Glutamatergic neuron (in vitro differentiated cells): ENCODE measurements at regions not wholly inside any gene's neighbourhood (a gene's known extent, or its start where the extent isn't known, plus 50 kb on each side); places are given as distances from the start of the nearest gene placed in this dataset.

ENCODE experiments used
- DNase-seq: peaks from one replicate; pipeline ENCODE4 v3.0.0; 2022
- H3K27ac Mint-ChIP-seq: one replicate; pipeline ENCODE4 v1.8.0; 2020; ENCODE audit warnings: mild to moderate bottlenecking, mixed read lengths, inconsistent platforms; ENCODE audit not compliant: unreplicated experiment
- H3K27me3 Mint-ChIP-seq: one replicate; pipeline ENCODE4 v1.8.0; 2020; ENCODE audit warnings: mild to moderate bottlenecking, moderate library complexity, mixed read lengths, inconsistent platforms; ENCODE audit not compliant: unreplicated experiment
- H3K36me3 Mint-ChIP-seq: one replicate; pipeline ENCODE4 v1.8.0; 2020; ENCODE audit warnings: mild to moderate bottlenecking, mixed read lengths, inconsistent platforms; ENCODE audit not compliant: unreplicated experiment
- H3K4me1 Mint-ChIP-seq: one replicate; pipeline ENCODE4 v1.8.0; 2020; ENCODE audit warnings: mild to moderate bottlenecking, low read depth, mixed read lengths, inconsistent platforms; ENCODE audit not compliant: unreplicated experiment
- H3K4me3 Mint-ChIP-seq: one replicate; pipeline ENCODE4 v1.8.0; 2020; ENCODE audit warnings: mild to moderate bottlenecking, mixed read lengths, inconsistent platforms; ENCODE audit not compliant: unreplicated experiment
- H3K9me3 Mint-ChIP-seq: one replicate; pipeline ENCODE4 v1.8.0; 2020; ENCODE audit warnings: mild to moderate bottlenecking, moderate library complexity, mixed read lengths, inconsistent platforms; ENCODE audit not compliant: unreplicated experiment
- CTCF ChIP-seq: fragments of 200-600 bp; sonication (generic); IDR thresholded peaks from one replicate; pipeline ENCODE4 v1.5.0; 2021; ENCODE audit not compliant: partially characterized antibody, unreplicated experiment

DNA sequence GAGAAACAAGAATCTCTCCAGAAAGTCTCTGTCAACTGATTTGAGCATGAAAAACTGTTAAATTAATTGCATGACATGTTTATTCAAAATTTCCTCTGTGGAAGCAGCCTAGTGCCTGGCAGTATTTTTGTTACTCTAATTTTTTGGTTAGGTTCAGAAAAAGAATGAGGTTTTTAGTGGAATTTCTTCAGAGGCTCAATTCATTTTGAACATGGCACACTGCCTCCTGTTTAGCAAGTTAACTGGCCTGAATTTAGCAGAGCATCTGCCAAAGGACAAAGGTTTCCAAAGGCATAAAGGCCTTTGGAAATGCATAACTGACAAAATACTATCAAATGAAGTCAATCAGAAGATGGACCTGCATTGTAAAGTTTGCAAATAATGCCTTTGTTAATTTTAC, 1326.5 kb downstream of the PLA2G4A start:
- Mint-ChIP-seq H3K4me3 (no peak overlapping the region), H3K9me3 (peaks cover 3% of the 10 kb centered on the region), H3K4me1 (peaks cover 28% of the 10 kb centered on the region), H3K36me3 (no peaks in the 10 kb centered on the region), H3K27ac (peak overlapping the region; percentile 86), H3K27me3 (no peaks in the 10 kb centered on the region)
- no peak for TF ChIP-seq CTCF
- no peak for DNase-seq

GRCh38 chr1:188164459-188164858, 1335.7 kb downstream of the PLA2G4A start:
- H3K27me3 Mint-ChIP-seq = no peaks in the 10 kb centered on the region

GRCh38 chr1:188166654-188167053, 1337.9 kb downstream of the PLA2G4A start:
- H3K36me3 Mint-ChIP-seq = no peaks in the 10 kb centered on the region
- H3K4me3 Mint-ChIP-seq = no peak overlapping the region
- H3K9me3 Mint-ChIP-seq = no peaks in the 10 kb centered on the region
- TF ChIP-seq CTCF = no peak
- H3K4me1 Mint-ChIP-seq = peaks cover 13% of the 10 kb centered on the region
- no peaks in the 10 kb centered on the region for H3K27me3 Mint-ChIP-seq
- H3K27ac Mint-ChIP-seq = no peak overlapping the region
- no peak for DNase-seq

More at GRCh38 chr1:188164459-188164858, 1335.7 kb downstream of the PLA2G4A start:
- peaks cover 16% of the 10 kb centered on the region for H3K4me1 Mint-ChIP-seq
- no peak for TF ChIP-seq CTCF
- H3K4me3 Mint-ChIP-seq = no peak overlapping the region
- H3K9me3 Mint-ChIP-seq = no peaks in the 10 kb centered on the region
- H3K27ac Mint-ChIP-seq = no peak overlapping the region
- DNase-seq = no peak
- H3K36me3 Mint-ChIP-seq = no peaks in the 10 kb centered on the region

DNA sequence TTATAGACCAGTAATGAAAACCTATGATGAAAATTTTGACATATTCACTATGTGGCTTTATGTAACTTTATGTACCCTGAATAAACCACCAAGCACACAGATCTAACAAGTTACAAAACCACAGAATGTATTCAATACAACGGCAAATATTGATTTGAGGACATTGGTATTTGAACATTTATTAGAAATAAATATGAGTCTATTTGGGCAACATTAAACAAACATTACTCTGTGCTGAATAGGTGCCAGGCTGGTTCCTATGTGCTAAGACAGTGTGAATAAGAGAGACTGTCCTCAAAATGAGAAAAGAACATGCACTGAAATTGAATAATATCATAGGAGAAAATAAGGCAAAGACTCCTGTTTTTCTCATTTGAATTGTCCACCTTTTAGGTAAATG, 1341.2 kb downstream of the PLA2G4A start:
- H3K27me3 Mint-ChIP-seq = no peaks in the 10 kb centered on the region
- no peaks in the 10 kb centered on the region for H3K9me3 Mint-ChIP-seq
- TF ChIP-seq CTCF = no peak
- no peak overlapping the region for H3K4me3 Mint-ChIP-seq
- H3K27ac Mint-ChIP-seq = no peak overlapping the region
- no peak for DNase-seq
- no peaks in the 10 kb centered on the region for H3K36me3 Mint-ChIP-seq
- peaks cover 10% of the 10 kb centered on the region for H3K4me1 Mint-ChIP-seq

DNA sequence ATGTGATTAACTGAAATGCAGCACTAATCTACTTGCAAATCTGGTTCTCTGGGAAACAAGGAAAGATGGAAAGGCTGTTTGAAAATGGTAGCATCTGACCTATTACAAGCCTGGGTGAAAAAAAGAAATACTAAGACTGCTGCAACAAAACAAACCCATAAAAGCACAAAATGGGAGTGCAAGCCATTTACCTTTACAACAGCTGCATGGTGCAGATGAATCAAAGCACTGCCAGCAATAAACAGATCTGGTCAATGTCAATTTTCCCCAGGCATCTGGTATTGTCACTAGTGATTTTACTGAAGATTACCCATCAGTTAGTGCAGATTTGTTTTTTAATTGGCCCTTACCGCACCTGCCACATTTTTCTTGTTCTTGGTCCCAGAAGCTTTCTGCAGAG, 1341.7 kb downstream of the PLA2G4A start:
- no peaks in the 10 kb centered on the region for H3K9me3 Mint-ChIP-seq

More for the DNA sequence above, 1341.7 kb downstream of the PLA2G4A start:
- no peaks in the 10 kb centered on the region for H3K27me3 Mint-ChIP-seq
- no peak overlapping the region for H3K27ac Mint-ChIP-seq
- TF ChIP-seq CTCF = no peak
- H3K4me1 Mint-ChIP-seq = peaks cover 7% of the 10 kb centered on the region
- H3K36me3 Mint-ChIP-seq = no peaks in the 10 kb centered on the region
- no peak overlapping the region for H3K4me3 Mint-ChIP-seq
- no peak for DNase-seq
